Inferior parietal cortex (tissue), 1 donor: ENCODE measurements at regions not wholly inside any gene's neighbourhood (a gene's known extent, or its start where the extent isn't known, plus 50 kb on each side); places are given as distances from the start of the nearest gene placed in this dataset.
"Not testable (repeated sequence)": the region's sequence is repeated elsewhere in the genome, so short reads cannot be mapped to it uniquely, and the experiment has no call there.

Experiments used
- DNase-seq: peaks from one replicate; pipeline ENCODE4 v3.0.0-alpha.2; 2016; ENCODE audit errors: extremely low spot score

DNA sequence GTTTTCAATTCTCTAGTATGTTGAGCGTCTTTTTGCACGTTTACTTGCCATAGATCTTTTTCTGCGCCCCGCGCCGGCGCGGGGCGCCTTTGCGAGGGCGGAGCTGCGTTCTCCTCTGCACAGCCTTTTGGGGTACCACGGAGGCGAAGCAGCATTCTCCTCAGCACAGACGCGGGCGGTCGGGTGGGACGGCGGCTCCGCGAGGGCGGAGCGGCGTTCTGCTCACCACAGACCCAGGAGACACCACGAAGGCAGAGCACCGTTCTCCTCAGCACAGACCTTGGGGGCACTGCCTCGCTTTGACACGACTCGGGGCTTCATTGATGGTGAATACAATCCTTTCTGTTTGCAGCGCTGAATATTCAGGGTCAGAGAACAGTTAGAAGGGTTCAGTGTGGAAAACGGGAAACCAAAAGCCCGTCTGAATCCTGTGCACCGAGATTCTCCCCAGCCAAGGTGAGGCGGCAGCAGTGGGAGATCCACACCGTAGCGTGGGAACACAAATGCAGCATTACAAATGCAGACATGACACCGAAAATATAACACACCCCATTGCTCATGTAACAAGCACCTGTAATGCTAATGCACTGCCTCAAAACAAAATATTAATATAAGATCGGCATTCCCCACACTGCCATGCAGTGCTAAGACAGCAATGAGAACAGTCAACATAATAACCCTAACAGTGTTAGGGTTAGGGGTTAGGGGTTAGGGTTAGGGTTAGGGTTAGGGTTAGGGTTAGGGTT lies 190.7 kb upstream of the VIPR2 start:
- not testable (repeated sequence) for DNase-seq

DNA sequence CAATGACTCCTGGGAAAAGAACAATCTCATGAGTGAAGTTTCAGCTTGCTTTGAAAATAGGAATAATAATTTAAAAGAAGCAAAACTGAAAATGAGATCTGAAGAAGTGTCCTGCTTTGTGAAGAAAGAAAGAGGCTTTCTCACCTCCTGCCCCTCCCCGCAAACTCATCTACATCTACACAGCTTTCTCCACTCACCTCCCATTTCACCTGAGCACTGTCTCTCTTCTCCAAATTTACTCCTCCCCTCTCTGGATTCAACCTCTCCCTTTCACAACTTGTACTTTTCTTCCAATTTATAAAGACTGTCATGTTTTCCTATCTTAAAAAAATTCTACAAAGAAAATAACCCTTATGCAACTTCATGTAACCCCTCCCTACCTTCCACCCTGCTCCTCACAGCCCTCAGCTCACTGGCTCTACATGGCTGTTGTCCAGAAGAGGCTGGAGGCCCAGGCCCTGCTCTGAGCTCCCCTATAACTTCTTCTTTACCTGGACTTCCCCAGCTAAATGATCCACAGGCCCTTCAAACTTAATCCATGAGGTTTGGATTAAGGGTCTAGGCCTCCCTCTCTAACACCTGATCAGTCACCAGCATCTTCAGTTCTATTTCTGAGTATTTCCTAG lies 188.3 kb upstream of the VIPR2 start:
- not testable (repeated sequence) for DNase-seq

GRCh38 chr7:159331462-159331861 lies 186.8 kb upstream of the VIPR2 start:
- no peak for DNase-seq

DNA sequence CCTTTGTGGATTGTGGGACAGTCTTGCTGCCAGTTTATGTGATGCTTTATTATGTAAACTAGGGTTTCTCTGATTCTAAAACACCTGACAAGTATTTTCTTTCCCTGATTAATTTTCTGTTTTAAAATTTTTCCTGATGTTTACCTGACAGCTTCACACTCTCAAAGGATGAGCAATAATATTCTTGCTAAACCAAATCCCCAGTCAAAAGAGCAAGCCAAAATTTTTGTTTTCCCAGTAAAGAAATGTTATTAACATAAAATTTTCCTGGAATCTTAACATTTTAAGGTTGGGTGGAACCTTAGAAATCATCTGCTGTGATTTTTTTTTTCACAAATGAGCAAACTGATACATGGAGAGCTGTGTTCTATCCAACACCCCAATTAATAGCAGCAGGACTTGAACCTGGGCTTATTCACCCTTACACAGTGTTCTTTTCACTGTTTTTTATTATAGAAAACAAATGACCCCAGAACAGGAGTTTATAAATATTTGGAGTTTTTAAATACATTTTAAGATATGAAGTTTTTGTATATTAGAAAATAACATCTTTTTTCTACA lies 185.2 kb upstream of the VIPR2 start:
- no peak for DNase-seq

- no peak for DNase-seq
Measured at GRCh38 chr7:159328096-159328495, 183.4 kb upstream of the VIPR2 start.

GRCh38 chr7:159323359-159323758 lies 178.7 kb upstream of the VIPR2 start:
- no peak for DNase-seq

GRCh38 chr7:159321278-159321677 lies 176.6 kb upstream of the VIPR2 start:
- DNase-seq: no peak

DNA sequence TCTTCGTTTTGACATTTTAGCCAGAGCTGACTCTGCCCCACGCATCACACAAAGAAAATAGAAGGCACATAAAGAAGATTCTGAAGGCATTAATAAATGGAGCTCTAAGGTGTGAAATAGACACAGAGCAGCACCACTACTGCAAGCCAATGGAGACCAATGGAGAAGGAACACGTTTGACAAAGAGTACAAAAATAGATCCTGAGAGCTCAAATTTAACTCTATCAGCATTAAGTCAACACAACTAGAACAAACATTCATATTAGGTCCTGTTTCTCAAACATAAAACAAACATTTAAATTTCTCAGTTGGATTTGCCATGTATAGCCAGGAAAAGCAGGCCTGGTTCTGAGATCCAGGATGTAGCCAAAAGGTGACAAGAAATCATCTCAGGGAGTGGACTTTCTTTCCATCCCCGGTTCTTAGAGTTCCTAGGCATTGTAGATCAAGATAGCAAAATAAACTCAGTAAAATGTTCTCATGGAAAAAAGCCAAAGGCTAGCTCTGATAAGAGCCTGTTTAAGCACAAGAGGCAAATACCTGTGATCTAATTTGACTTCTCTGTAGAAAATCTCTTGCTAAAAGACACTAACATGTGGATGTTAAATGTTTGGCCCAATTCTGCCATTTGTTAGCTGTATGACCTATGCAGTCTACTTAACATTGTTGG lies 174.2 kb upstream of the VIPR2 start:
- no peak for DNase-seq

DNA sequence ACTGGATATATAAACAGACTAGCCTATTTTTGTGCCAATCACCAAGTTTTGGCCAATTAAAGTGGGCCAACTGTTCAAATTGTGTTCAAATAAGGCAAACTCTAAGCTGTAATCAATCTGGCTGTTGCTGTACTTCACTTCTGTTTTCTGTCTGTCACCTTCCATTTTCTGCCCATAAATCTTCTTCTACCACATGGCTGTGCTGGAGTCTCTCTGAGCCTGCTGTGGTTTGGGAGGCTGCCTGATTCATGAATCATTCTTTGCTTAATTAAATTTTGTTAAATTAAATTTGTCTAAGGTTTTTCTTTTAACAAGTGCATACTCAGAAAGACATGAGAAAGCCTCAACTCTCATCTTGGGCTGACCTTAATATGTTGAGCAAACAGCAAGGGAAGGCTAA lies 172.6 kb upstream of the VIPR2 start:
- DNase-seq: no peak

- no peak for DNase-seq
Measured at GRCh38 chr7:159311172-159311494, 166.5 kb upstream of the VIPR2 start.

DNA sequence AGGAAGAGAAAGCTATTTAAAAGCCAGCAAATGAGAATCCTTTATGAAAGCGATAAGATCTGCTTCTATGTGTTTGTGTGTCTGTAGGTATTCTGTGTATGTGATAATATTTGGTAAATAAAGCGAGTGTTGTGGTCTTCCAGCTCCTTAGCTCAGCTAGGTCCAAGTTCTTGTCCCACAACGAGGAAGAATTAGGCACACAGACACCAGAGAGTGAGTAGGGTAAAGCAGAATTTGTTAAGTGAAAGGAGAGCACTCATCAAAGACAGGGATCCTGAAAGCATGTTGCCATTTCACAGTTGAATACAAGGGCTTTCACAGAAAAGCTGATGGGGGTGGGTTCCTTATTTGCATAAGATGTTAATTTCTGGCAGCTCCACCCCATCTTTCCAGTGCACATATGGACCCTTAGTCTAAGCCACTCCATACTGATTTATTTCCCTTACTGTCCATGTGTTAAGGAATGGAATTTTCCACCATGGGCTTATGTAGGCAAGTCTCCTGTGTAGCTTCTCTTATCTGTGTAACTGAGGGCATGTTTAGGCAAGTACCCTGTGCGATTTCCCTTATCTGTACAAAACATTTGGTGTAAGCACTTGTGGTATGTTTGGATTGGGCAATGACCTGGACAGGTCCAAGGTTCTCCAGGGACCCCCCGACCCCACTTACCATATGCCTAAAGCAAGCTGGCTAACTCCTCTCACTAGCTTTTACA lies 165.9 kb upstream of the VIPR2 start:
- DNase-seq: no peak

GRCh38 chr7:159309214-159309613 lies 164.5 kb upstream of the VIPR2 start:
- not testable (repeated sequence) for DNase-seq

GRCh38 chr7:159306012-159306411 lies 161.3 kb upstream of the VIPR2 start:
- no peak for DNase-seq

GRCh38 chr7:159305185-159305584 lies 160.5 kb upstream of the VIPR2 start:
- not testable (repeated sequence) for DNase-seq

GRCh38 chr7:159303510-159303909 lies 158.8 kb upstream of the VIPR2 start:
- DNase-seq: not testable (repeated sequence)

DNA sequence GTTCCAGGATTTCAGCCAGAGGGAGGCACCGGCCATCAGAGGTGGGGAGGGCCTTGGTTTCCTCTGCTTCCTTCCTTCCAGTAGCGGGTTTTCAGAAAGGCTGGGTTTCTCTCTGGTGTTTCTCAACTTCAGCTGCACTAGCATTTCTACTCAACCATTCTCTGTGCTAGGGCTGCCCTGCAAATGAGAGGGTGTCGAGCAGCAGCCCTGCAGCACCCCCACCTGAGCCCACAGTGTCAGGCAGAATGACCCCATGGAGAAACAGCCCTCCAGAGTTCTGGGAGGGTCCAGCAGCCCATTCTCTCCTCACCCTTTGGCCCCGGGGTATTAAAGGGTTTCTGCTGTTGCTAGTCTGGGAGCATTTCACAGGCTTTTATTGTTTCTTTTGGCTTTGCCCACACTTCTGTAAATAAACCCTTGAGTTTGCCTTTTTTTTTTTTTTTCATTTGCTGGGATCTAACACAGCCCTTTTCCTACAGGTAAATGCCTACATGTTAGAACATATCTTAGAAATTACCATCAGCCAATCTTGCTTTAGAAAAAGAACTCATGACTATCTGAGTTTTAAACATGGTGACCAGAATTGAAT lies 151.5 kb upstream of the VIPR2 start:
- no peak for DNase-seq

- not testable (repeated sequence) for DNase-seq
Measured at GRCh38 chr7:159286487-159286886, 141.8 kb upstream of the VIPR2 start.

DNA sequence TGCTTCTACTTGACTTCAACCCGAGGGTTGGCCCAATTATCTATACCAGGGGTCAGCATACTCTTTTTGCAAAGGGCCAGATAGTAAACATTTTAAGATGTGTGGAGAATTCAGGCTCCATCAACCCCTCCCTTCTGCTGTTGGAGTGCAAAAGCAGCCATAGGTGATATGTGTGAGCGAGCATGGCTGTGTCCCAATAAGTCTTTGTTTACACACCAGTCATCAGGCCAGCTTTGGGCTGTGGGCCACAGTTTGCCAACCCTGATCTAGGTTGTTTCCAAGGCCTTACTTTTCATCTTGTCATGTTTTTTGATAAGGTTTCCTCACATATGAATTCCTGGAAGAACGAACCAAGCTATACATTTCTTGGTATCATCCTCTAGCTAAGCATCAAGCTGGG lies 136.9 kb upstream of the VIPR2 start:
- no peak for DNase-seq

DNA sequence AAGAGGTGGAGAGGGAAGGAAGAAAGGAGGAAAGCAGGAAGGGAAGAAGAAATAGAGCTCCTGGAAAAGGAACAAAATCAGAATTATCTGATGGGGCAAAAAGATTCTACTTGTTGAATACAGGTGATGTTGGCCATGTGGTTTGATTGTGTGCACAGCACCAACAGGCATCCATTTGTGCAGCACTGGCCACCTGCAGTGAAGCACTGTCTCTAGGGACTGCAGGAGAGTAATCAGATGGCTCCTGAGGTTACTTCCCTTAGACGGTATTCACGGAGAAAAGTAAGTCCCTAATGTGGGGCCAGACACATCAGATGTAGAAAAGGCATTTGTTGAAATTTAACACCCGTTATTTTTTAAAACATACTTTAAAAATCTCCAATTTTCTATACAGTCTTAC lies 135.3 kb upstream of the VIPR2 start:
- no peak for DNase-seq

DNA sequence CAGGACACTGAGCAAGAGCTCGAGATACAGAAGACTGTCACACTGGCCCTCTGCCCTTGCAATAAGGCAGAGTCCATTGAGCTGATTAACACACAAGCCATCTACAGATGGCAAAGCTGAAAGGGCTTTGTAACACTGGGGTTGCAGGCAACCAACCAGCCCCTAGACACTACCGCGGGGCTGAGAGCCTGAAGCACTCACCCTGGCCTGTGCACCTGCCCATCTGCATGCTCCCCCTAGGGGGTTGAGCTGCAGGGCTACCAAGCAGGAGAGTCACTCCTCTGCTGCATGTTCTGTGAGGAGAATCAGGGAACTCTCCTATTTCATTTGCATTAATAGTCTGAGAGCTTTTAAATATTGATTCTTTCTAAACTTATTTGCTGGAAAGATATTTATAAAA lies 128.1 kb upstream of the VIPR2 start:
- no peak for DNase-seq

DNA sequence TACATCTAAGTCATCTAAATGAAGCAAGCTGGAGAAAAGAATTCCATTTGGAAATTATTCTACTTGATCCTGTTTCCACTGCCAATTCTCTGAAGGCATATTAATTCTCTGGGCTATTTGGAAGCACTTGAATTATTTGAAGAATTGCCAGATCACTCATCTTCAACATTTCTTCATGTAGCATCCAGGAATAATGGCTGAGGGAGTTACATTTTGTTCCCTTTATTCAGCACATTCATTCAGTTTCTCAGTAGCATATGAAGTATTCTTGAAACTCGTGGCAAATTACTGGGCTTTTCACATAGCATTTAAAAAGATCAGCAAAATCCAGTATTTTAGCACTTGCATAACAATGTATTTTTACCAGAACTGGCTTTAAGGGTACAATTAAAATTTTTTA lies 127.1 kb upstream of the VIPR2 start:
- no peak for DNase-seq

- DNase-seq: no peak
Measured at GRCh38 chr7:159269745-159270144, 125.1 kb upstream of the VIPR2 start.
